GM19324 (cell line): ENCODE measurements at regions not wholly inside any gene's neighbourhood (a gene's known extent, or its start where the extent isn't known, plus 50 kb on each side); places are given as distances from the start of the nearest gene placed in this dataset.
"Not testable (repeated sequence)": the region's sequence is repeated elsewhere in the genome, so short reads cannot be mapped to it uniquely, and the experiment has no call there.

ENCODE experiments used
- ATAC-seq: cut with Tn5 transposase; IDR thresholded peaks from one replicate; pipeline ENCODE4 v1.9.1; 2021; ENCODE audit warnings: mild to moderate bottlenecking, moderate library complexity; ENCODE audit not compliant: unreplicated experiment, low FRiP score

DNA sequence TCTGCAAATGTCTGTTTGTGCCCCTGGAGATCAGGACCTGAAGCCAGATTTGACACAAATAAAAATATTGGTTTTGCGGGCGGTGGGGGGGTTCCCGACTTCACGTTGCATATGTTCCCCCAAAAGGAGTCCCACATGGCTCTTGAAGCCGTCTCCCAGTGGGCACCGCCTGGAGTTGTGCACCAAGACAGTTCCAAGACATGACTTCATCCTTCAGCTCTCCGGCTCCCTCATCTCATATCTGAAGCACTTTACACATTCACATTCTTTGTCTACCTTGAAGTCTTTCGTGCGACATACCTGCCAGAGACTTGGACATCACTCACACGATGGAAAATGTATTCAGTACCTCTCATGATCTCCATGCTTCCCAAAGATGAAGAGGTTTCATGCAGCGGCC, 362.8 kb upstream of the FOXK1 start:
- ATAC-seq, result no peak

DNA sequence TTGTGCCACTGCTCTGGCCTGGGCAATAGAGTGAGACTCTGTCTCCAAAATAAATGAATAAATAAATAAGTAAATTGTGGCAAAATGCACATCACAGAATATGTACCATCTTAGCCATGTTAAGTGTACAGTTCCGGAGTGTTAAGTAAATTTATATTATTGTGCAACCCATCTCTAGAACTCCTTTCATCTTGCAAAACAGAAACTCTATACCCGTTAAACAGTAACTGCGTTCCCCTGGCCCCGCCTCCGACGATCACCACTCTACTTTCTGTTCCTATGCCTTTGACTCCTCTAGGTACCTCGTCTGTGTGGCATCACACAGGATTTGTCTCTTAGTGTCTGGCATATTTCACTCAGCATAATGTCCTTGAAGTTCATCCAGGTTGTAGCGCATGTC, 356.4 kb upstream of the FOXK1 start:
- no peak for ATAC-seq

DNA sequence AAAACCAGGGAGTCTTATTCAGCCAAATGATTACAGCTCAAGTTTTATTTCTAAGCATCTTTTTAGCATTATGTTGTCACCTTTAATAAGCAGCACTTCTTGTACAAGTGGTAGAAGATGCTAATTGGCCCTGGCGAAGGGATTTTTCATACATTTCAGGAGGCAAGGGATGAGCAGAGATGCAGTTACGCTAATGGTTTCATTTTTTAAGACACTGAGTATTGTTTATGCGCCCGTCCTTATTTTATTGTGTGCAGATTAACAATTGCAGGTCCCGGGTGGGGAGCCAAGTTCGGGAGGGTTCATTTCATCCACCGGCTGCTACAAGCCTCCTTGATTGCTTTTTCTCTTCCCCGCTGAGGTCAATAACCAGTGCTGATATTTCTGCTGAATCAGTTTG, 350.4 kb upstream of the FOXK1 start:
- ATAC-seq, result no peak

DNA sequence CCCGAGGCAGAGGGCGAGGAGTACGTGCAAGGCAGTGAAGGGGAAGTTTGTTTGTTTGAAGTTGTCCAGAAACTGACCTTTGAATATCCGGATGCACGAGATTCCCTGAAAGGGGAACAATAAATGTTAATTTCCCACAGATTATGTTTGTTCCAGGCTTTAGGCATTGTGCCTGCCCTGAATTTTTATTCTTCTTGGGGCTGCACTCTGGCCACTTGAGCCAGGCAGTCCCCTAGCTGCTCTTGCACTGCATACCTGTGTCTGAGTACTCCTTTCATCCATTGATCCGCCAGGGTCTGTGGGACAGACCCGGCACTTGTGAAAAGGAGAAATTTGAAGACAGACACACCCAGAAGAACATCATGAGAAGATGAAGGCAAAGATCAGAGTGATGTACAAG, 343.5 kb upstream of the FOXK1 start:
- no peak for ATAC-seq

DNA sequence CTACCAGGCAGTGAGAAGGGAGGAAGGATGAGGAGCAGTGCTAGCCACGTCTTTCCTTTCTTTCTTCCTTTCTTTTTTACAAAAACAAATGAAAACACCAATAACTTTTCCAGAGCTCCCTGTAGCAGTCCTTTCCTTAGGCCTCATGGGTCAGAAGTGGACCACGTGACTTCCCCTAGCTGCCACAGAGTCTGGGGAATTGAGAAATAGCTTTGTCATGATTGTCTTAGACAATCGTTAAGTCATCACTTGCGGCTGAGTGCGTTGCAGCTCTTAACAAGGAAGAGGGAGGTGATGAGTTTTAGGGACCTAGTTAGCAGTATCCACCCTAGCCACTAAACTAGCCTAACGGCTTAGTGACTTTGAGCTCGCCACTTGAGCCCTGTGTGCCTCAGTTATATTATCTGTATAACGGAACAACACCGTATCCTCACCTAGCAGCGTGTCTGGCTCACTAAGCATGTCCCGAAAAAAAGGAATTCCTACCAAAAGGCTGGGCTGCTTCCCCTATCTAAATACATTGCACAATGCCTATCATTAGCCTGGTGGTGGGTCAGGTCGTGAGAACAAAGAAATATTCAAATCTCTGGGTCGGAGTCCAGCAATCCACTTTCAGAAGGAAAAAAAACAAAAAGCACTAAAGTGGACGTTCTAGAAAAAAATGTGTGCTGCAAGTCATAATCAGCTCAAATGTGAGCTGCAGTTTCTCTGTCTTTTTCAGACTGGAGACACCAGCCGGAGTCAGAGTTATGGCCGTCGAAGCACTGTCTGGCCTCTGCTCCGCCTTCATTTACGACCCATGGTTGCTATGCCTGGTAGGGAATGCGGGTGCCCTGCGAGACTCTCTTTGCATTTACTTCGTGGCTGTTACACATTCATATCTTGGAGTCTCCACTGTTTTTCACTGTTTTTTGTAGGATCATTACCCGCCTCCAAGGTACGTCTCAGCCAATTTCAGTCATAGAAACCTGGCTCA, 338.5 kb upstream of the FOXK1 start:
- ATAC-seq, result no peak

DNA sequence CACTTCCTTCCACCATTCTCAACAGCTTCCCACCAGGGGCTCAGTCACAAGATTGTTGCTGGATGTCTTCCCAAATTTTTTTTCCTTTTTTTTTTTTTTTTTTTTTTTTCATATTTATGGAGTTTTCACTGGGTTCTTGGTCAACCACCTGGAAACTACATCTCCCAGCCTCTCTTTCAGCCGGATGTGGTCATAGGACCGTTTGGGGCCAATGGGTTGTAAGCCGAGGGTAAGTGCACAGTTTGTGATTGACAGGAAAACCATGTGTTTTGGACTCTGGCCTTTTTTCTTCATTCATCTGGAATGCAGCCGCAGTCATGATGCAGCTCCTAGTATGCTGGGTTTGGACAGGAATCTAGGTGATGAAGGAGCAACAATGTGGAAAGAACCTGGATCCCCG, 337.1 kb upstream of the FOXK1 start:
- ATAC-seq, result no peak

GRCh38 chr7:4352069-4352468, 330.0 kb upstream of the FOXK1 start:
- no peak for ATAC-seq

DNA sequence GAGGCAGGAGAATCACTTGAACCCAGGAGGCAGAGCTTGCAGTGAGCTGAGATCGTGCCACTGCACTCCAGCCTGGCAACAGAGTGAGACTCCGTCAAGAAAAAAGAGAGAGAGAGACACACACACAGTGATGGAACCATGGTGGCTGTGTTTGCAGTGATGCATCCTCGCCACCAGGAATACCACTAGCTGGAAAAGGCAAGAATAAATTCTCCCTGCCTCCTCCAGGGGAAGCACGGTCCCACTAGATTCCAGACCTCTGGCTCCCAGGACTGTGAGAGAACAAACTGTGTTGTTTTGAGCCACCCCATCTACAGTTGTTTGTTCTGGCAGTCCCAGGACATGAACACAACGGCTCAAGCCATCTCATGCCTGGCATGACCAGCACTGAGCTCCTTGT, 320.3 kb upstream of the FOXK1 start:
- ATAC-seq, result no peak

GRCh38 chr7:4383584-4383983, 298.5 kb upstream of the FOXK1 start:
- ATAC-seq, result no peak

DNA sequence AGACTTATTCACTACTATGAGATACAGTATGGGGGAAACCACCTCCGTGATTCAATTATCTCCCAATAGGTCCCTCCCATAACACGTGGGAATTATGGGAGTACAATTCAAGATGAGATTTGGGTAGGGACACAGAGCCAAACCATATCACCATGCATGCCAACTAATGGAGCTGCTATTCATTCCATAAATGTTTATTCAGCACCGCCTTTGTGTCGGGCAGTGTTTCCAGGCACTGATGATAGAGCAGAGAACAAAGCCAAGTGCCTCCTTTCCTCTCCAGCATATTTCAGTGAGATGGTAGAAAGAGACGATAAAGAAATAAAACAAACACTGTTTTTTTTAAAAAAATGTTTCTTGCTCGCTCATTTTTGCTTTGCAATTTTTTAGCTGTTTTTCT, 295.9 kb upstream of the FOXK1 start:
- no peak for ATAC-seq

DNA sequence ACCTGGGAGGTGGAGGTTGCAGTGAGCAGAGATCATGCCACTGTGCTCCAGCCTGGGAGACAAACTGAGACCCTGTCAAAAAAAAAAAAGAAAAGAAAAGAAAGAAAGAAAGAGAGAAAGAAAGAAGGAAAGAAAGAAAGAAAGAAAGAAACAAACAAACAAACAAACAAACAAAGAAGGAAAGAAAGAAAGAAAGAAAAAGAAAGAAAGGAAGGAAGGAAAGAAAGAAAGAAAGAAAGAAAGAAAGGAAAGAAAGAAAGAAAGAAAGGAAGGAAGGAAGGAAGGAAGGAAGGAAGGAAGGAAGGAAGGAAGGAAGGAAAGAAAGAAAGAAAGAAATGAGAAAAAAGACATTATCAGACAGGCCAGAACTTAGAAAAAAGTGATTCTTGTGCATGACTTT, 291.0 kb upstream of the FOXK1 start:
- ATAC-seq, result not testable (repeated sequence)

DNA sequence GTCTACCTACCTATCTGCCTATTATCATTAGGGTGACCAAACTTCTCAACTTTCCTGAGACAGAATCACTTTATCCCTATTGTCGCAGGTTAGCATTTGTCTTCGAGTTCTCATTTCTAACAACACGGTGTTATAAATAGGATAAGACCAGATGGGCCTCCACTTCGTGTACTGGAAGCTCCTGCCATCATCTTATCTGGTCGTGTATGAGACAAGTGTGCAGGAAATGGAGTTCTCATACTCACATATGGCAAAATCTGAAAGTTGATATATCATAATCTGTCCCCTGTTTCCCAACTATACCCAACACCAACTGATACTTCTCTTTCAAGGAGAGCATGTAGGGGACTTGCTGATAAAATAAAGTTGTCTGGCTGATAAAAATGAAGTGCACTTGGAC, 287.4 kb upstream of the FOXK1 start:
- ATAC-seq, result no peak

DNA sequence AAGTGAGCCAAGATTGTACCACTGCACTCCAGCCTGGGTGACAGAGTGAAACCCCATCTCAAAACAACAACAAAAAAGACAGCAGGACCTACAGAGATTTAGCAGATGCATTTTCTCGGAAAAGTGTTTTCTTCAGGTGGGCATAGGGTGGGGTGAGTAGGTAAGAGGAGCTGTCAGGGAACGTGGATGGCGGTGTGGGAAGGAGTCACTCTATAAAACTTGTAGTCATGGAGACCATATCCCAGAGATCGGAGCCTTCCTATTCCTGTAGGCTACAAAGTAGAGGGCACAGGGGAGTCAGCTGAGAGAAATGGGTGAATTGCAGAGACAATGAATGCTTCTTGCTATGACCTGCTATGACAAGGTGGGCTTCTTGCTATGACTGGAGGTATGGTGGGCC, 283.0 kb upstream of the FOXK1 start:
- ATAC-seq, result no peak

DNA sequence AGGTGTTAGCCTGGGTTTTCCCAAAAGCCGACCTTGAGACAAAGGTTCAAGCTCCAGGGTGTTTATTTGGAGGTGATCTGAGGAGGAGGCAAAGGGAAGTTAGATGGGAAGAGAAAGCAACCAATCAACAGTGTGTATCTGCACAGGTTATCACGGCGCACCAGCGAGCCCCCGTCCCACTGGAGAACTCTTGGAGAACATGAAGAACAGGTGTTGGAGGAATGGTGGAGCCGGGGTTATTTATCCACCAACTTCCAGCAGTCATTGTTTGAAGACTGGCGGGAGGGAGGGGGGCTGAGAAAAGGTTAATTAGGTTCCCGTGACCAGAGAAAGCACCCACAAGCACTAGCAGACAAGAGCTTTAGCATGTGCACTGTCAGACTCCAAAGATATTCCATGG, 282.5 kb upstream of the FOXK1 start:
- ATAC-seq, result no peak

- no peak for ATAC-seq
These were observed 275.6 kb upstream of the FOXK1 start for GRCh38 chr7:4406288-4407058.

GRCh38 chr7:4409946-4410345, 272.1 kb upstream of the FOXK1 start:
- ATAC-seq, result no peak

DNA sequence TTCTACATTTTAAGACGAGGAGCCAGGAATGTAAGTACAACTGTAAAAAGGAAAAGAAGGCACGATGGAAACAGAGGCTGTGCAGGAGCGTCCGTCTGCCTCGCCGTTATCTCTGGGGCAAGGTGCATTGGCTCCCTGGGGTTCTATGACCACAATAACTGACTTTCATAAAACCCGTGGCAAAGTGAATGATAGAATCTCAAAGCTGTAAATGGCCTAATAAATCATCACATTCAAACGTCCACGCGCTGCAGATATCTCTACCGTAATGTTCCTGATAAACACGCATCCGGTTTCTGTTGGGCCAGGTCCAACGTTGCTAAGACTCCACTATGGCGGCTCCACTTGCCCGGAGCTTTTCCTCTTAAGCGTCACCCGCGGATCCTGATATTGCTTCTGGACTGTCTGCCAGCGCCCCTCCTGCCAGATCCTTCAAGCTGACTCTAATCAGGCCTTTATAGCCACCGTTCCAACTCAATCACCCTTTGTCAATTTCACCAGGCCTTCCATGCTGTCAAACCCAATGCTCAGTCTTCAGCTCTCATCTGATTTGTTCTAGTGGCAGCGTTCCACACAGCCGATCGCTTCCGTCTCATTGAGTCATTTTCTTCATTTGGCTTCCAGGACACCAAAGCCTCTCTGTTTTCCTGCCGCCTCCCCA, 265.6 kb upstream of the FOXK1 start:
- no peak for ATAC-seq

GRCh38 chr7:4428526-4428925, 253.6 kb upstream of the FOXK1 start:
- no peak for ATAC-seq

DNA sequence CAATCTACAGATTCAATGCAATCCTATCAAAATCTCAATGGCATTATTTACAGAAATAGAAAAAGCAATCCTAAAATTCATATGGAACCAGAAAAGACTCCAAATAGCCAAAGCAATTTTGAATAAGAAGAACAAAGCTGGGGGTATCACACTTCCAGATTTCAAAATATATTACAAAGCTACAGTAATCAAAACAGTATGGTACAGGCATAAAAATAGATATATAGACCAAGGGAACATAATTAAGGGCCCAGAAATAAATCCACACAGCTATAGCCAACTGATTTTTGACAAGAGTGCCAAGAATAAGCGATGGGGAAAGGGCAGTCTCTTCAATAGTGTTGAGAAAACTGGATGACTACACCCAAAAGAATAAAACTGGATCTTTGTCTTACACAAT, 251.9 kb upstream of the FOXK1 start:
- ATAC-seq, result no peak

GRCh38 chr7:4434306-4434705, 247.8 kb upstream of the FOXK1 start:
- ATAC-seq, result no peak

DNA sequence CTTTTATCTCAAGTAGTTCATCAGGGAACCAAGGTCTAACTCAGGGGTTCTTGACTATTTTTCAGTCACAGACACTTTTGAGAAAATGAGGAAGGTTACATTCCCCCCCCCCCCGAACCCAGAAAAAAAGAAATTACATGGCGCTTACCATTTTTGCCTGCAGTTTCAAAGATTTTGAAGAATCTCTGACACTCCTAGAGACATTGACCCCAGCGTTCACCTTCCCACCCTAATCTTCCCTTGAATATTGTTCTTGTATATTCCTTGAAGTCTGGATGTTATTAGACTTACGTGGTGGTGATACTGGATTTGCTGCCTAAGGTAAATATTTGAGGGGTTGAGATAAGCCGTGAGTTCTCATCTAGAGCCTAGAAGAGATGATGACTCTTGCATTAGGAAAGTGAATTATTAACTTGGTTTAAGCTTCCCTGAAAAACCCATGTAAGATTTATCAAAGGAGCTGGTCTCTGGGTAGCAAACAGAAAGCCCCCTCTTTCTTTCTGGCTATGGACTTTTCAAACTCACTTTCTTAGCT, 245.7 kb upstream of the FOXK1 start:
- ATAC-seq, result no peak
